Mesodermal cell (in vitro differentiated cells): ENCODE measurements at regions not wholly inside any gene's neighbourhood (a gene's known extent, or its start where the extent isn't known, plus 50 kb on each side); places are given as distances from the start of the nearest gene placed in this dataset.
A peak's percentile ranks its signal among the peaks of the same experiment; 100 is the strongest.

Experiments used
- H3K27ac ChIP-seq: 2 replicates; pipeline ENCODE4 v1.7.0; 2013; ENCODE audit warnings: mild to moderate bottlenecking, low read depth, low read length, moderate library complexity; ENCODE audit not compliant: severe bottlenecking
- H3K36me3 ChIP-seq: 2 replicates; pipeline ENCODE4 v1.7.1; 2013; ENCODE audit warnings: mild to moderate bottlenecking, low read length, moderate library complexity; ENCODE audit not compliant: control insufficient read depth, insufficient read depth
- H3K4me1 ChIP-seq: one replicate; pipeline ENCODE4 v1.7.1; 2013; ENCODE audit warnings: mild to moderate bottlenecking, low read length; ENCODE audit not compliant: insufficient read depth, control insufficient read depth, poor library complexity, severe bottlenecking
- H3K4me3 ChIP-seq: 2 replicates; pipeline ENCODE4 v1.7.0; 2013; ENCODE audit warnings: low read length, control low read depth, mild to moderate bottlenecking; ENCODE audit not compliant: insufficient read depth, poor library complexity, severe bottlenecking; ENCODE audit errors: extremely low read depth
- H3K9me3 ChIP-seq: 2 replicates; pipeline ENCODE4 v1.7.1; 2013; ENCODE audit warnings: mild to moderate bottlenecking, low read length, moderate library complexity; ENCODE audit not compliant: control insufficient read depth
- WGBS, 2 experiments: methylation state at CpG; one replicate each; pipeline ENCODE4 v1.1.5; 2013; ENCODE audit warnings: missing lambda C conversion rate in 2 of 2; ENCODE audit not compliant: insufficient coverage in 2 of 2; 5-methylcytosine and 5-hydroxymethylcytosine counted together

DNA sequence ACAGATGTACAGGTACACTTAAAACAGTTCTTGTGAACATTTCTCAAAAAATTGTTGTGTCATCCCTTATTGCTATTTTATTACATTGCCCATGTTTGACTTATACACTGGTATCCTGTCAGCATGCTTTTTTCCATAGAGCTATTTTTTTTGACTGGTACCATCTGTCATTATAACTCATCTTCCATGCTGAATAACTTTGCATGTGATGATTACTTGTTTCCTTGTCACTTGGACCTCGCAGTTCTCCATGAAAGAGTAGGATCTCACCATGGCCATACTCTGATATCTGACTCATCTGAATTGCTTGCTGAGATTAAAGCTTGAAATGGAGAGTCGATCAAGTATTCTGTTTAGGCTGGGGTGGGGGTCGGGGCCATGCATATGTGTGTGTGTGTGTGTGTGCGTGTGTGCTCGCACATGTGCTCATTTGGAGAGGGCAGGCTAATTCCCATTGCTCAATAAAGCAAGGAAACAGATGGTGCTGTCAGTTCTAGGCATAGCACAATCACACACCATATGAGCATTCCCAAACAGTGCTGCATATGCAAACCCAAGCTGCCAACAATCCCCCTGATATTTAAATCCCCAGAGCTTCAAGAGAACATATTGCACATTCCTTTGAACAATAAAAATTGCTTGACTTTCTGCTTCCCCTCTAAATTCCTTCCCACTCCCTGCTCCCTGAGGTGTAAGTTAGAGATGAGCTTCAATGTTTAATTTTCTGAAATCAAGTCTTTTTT is 62.9 kb downstream of the NHLRC3 start:
- no peaks in the 10 kb centered on the region for H3K9me3 ChIP-seq
- H3K36me3 ChIP-seq = no peaks in the 10 kb centered on the region
- H3K4me1 ChIP-seq = peaks cover 9% of the 10 kb centered on the region
- no peak overlapping the region for H3K27ac ChIP-seq
- H3K4me3 ChIP-seq = no peak overlapping the region
- 100% methylated on average over 1 of the region's 5 CpGs; no CpG with 5 or more reads in 1 of the 2 experiments for WGBS, 2 experiments

- Histone ChIP-seq H3K36me3 (no peaks in the 10 kb centered on the region), H3K9me3 (no peaks in the 10 kb centered on the region), H3K4me1 (peaks cover 9% of the 10 kb centered on the region), H3K4me3 (no peak overlapping the region), H3K27ac (peak overlapping the region; percentile 78)
- WGBS, 2 experiments = 75 to 80% methylated on average over 6 of the region's 6 CpGs
These were observed 64.8 kb downstream of the NHLRC3 start for GRCh38 chr13:39102981-39103490.

GRCh38 chr13:39105110-39105509 is 66.9 kb downstream of the NHLRC3 start:
- H3K4me3 ChIP-seq = no peak overlapping the region
- no peaks in the 10 kb centered on the region for H3K36me3 ChIP-seq
- H3K9me3 ChIP-seq = no peaks in the 10 kb centered on the region
- no peak overlapping the region for H3K27ac ChIP-seq
- WGBS, 2 experiments = 86 to 91% methylated on average over 1 of the region's 1 CpG
- H3K4me1 ChIP-seq = peaks cover 9% of the 10 kb centered on the region

DNA sequence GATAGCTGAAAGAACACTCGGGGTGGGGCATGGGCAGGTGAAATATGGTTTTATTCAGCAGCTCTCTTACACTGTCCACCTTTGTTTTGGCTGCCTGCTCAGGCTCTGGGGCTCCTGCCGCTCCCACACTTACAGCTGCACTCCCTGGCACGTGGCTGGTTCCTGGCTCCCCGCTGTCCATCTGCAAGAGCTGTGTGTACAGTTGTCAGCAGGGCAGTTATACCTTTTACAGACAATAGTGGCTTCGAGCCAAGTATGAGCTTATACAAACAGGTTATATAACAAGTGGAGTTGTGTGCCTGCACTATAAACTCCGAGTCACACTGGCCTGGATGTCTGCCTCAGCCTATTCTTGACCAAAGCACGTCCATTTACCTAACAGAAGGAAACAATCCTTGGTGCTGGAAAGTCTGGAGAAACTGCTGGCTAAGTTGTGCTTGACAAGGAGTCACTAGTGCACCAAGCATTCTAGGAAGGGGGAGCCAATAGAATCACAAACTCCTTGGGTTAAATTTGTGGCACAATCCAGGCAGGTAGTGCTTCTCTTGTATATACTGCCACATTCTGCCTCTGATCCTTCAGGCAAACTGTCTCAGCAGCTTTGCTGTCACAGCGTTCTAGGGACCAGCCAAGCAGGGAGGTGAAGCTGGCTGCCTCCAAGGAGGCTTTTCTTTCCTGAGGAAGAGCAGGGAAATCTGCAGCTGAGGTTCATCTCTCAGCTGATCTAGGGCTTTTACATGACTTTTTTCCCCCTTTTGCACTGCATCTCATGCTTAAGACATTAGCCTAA is 68.2 kb downstream of the NHLRC3 start:
- Histone ChIP-seq H3K27ac (no peak overlapping the region), H3K4me3 (no peak overlapping the region), H3K4me1 (peaks cover 14% of the 10 kb centered on the region), H3K9me3 (no peaks in the 10 kb centered on the region), H3K36me3 (no peaks in the 10 kb centered on the region)
- 79 to 90% methylated on average over 2 to 6 of the region's 8 CpGs for WGBS, 2 experiments

DNA sequence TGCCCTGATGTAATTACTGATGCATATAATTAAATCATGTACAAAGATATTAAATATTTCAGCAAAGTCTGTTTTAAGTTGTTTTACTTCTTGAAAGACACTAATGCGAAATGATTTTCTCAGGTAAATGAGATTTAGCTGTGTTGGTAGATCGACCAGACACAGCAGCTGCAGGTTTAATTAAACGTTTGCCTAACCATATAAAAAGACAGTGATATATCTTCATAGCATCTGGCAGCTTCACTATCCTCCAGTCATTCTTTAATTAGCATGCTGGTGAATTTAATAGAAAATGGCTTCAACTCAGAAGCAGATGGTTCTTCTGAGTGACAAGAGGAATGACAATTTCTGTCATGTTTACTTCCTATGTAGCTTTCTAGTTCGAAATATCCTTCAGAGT is 69.3 kb downstream of the NHLRC3 start:
- H3K4me1 ChIP-seq = peaks cover 15% of the 10 kb centered on the region
- no peak overlapping the region for H3K4me3 ChIP-seq
- no peaks in the 10 kb centered on the region for H3K36me3 ChIP-seq
- H3K9me3 ChIP-seq = no peaks in the 10 kb centered on the region
- no peak overlapping the region for H3K27ac ChIP-seq
- 80% methylated on average over 1 of the region's 4 CpGs; no CpG with 5 or more reads in 1 of the 2 experiments for WGBS, 2 experiments

DNA sequence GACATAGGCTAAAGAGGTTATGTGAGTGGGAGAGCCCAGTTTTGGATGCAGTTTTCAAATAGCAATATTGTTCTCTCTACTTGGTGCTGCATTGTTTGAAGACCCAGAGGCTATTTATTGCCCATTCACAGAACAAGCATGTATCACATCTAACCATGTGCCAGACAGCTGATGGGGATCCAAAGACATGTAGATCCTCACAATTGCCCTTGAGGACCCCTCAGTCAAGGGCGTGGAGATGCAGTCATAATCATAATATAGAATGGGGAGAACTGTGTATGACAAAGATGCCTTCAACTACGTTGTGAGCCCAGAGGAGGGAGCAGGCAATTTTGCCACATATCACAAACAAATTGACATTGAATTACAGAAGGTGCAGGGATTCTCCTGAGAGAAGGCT is 70.5 kb downstream of the NHLRC3 start:
- Histone ChIP-seq H3K4me1 (peaks cover 6% of the 10 kb centered on the region), H3K27ac (no peak overlapping the region), H3K36me3 (no peaks in the 10 kb centered on the region), H3K9me3 (no peaks in the 10 kb centered on the region), H3K4me3 (no peak overlapping the region)
- WGBS, 2 experiments = 100% methylated on average over 1 of the region's 2 CpGs; no CpG with 5 or more reads in 1 of the 2 experiments

DNA sequence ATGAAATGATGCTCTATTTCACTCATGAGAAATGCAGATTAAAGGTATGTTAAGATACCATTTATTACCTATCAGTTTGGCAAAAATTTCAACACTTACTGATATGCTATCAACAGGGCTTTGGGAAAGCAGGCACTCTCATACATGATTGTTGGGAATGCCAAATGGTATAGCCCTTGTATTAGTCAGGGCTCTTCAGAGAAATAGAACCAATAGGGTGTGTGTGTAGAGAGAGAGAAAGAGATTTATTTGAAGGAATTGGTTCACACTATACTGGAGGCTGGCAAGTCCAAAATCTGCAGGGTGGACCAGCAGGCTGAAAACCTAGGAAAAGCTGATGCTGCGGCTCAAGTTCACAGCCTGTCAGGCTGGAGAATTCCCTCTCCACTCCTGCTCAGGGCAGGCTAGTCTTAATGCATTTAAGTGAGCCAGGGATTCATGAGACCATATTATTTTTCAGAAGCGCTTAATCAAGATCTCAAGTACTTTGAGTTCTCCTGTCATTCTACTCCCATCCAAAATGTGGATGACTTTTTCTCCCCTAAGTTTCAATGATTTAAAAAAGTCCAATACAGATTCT is 72.4 kb downstream of the NHLRC3 start:
- peaks cover 6% of the 10 kb centered on the region for H3K4me1 ChIP-seq
- 100% methylated on average over 1 of the region's 2 CpGs for WGBS, 2 experiments
- no peaks in the 10 kb centered on the region for H3K36me3 ChIP-seq
- no peak overlapping the region for H3K4me3 ChIP-seq
- no peaks in the 10 kb centered on the region for H3K9me3 ChIP-seq
- no peak overlapping the region for H3K27ac ChIP-seq

DNA sequence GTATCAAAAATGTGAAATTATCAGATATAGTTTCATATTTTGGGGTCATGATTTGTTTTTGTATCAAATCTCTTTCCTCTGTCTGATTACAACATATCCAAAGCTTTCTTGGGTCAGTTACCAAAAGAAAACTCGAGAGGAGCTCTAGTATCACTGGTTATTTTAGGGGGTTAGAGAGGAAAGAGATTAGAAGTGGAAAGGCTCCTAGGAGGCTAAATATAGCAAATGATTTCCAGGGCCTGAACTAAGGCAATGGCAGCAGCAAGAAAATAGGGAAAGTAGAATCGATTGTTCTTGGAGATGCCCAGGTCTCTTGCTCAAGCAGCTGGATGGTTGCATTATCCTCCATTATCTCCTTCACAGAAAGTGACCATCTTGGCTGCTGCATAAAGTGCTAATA is 72.9 kb downstream of the NHLRC3 start:
- no peak overlapping the region for H3K4me3 ChIP-seq
- peaks cover 6% of the 10 kb centered on the region for H3K4me1 ChIP-seq
- no peaks in the 10 kb centered on the region for H3K36me3 ChIP-seq
- WGBS, 2 experiments = no CpG with 5 or more reads among the region's 2 CpGs
- H3K27ac ChIP-seq = no peak overlapping the region
- no peaks in the 10 kb centered on the region for H3K9me3 ChIP-seq

DNA sequence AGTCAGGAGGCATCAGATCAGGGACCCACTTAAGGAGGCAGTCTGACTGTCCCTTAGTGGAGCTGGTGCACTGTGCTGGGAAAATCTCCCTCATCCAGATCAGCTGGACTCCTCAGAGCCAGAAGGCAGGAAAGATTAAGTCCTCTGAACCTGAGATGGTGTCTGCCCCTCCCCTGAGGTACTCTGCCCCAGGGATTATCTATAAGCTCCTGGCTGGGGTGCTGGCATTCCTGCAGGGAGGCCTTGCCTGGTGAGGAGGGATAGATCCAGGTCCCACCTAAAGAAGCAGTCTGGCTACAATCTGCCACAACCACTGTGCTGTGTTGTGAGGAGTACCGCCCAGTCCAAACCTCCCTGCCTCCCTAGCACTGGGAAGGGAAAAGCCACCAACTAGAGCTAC is 81.2 kb downstream of the NHLRC3 start:
- H3K4me1 ChIP-seq = no peaks in the 10 kb centered on the region
- no peak overlapping the region for H3K4me3 ChIP-seq
- no peak overlapping the region for H3K27ac ChIP-seq
- no peaks in the 10 kb centered on the region for H3K36me3 ChIP-seq
- WGBS, 2 experiments = 83% methylated on average over 1 of the region's 1 CpG; no CpG with 5 or more reads in 1 of the 2 experiments
- H3K9me3 ChIP-seq = no peaks in the 10 kb centered on the region

GRCh38 chr13:39123578-39123977 is 85.3 kb downstream of the NHLRC3 start:
- Histone ChIP-seq H3K4me3 (no peak overlapping the region), H3K4me1 (no peaks in the 10 kb centered on the region), H3K9me3 (no peaks in the 10 kb centered on the region), H3K36me3 (no peaks in the 10 kb centered on the region), H3K27ac (no peak overlapping the region)
- no CpG with 5 or more reads among the region's 1 CpG for WGBS, 2 experiments
